ENCODE measurements at regions not wholly inside any gene's neighbourhood (a gene's known extent, or its start where the extent isn't known, plus 50 kb on each side); places are given as distances from the start of the nearest gene placed in this dataset.

GRCh38 chr5:26282190-26282589, 756.2 kb downstream of the CDH9 start:
- DNase-seq = no peak
- Histone ChIP-seq H3K4me3 (ENCODE audit: low read depth, low read length) (no peak overlapping the region), H3K9me3 (ENCODE audit: severe bottlenecking) (no peaks in the 10 kb centered on the region), H3K27me3 (ENCODE audit: insufficient read depth, low read depth, severe bottlenecking) (no peaks in the 10 kb centered on the region), H3K27ac (no peak overlapping the region), H3K36me3 (no peaks in the 10 kb centered on the region)
- no peak for TF ChIP-seq CTCF (IDR thresholded peaks at IDR 0.05; ENCODE audit: low read depth, low read length)

- no peak for TF ChIP-seq CTCF (IDR thresholded peaks at IDR 0.05; ENCODE audit: low read depth, low read length)
- DNase-seq = no peak
- Histone ChIP-seq H3K27ac (no peak overlapping the region), H3K36me3 (no peaks in the 10 kb centered on the region), H3K4me3 (ENCODE audit: low read depth, low read length) (no peak overlapping the region), H3K27me3 (ENCODE audit: insufficient read depth, low read depth, severe bottlenecking) (no peaks in the 10 kb centered on the region), H3K9me3 (ENCODE audit: severe bottlenecking) (no peaks in the 10 kb centered on the region)
Measured at GRCh38 chr5:26278078-26278477, 760.3 kb downstream of the CDH9 start.

GRCh38 chr5:26259081-26259480, 779.3 kb downstream of the CDH9 start:
- Histone ChIP-seq H3K9me3 (ENCODE audit: severe bottlenecking) (no peaks in the 10 kb centered on the region), H3K4me3 (ENCODE audit: low read depth, low read length) (no peak overlapping the region), H3K27me3 (ENCODE audit: insufficient read depth, low read depth, severe bottlenecking) (no peaks in the 10 kb centered on the region), H3K27ac (no peak overlapping the region), H3K36me3 (no peaks in the 10 kb centered on the region)
- TF ChIP-seq CTCF (IDR thresholded peaks at IDR 0.05; ENCODE audit: low read depth, low read length) = no peak
- DNase-seq = no peak

- Histone ChIP-seq H3K27me3 (ENCODE audit: insufficient read depth, low read depth, severe bottlenecking) (no peaks in the 10 kb centered on the region), H3K9me3 (ENCODE audit: severe bottlenecking) (no peaks in the 10 kb centered on the region), H3K4me3 (ENCODE audit: low read depth, low read length) (no peak overlapping the region), H3K36me3 (no peaks in the 10 kb centered on the region), H3K27ac (no peak overlapping the region)
- DNase-seq = no peak
- TF ChIP-seq CTCF (IDR thresholded peaks at IDR 0.05; ENCODE audit: low read depth, low read length) = no peak
Measured at GRCh38 chr5:26245321-26245720, 793.1 kb downstream of the CDH9 start.

- no peak for DNase-seq
- no peaks in the 10 kb centered on the region for H3K9me3 ChIP-seq (ENCODE audit: severe bottlenecking)
- H3K36me3 ChIP-seq = no peaks in the 10 kb centered on the region
- no peaks in the 10 kb centered on the region for H3K27me3 ChIP-seq (ENCODE audit: insufficient read depth, low read depth, severe bottlenecking)
- H3K27ac ChIP-seq = no peak overlapping the region
- no peak overlapping the region for H3K4me3 ChIP-seq (ENCODE audit: low read depth, low read length)
- TF ChIP-seq CTCF (IDR thresholded peaks at IDR 0.05; ENCODE audit: low read depth, low read length) = no peak
Measured at GRCh38 chr5:26239588-26239987, 798.8 kb downstream of the CDH9 start.

GRCh38 chr5:26237489-26237888, 800.9 kb downstream of the CDH9 start:
- Histone ChIP-seq H3K9me3 (ENCODE audit: severe bottlenecking) (no peaks in the 10 kb centered on the region), H3K4me3 (ENCODE audit: low read depth, low read length) (no peak overlapping the region), H3K27me3 (ENCODE audit: insufficient read depth, low read depth, severe bottlenecking) (no peaks in the 10 kb centered on the region), H3K27ac (no peak overlapping the region), H3K36me3 (no peaks in the 10 kb centered on the region)
- no peak for DNase-seq
- TF ChIP-seq CTCF (IDR thresholded peaks at IDR 0.05; ENCODE audit: low read depth, low read length) = no peak
